ENCODE measurements at regions not wholly inside any gene's neighbourhood (a gene's known extent, or its start where the extent isn't known, plus 50 kb on each side); places are given as distances from the start of the nearest gene placed in this dataset.
A peak's percentile ranks its signal among the peaks of the same experiment; 100 is the strongest.

DNA sequence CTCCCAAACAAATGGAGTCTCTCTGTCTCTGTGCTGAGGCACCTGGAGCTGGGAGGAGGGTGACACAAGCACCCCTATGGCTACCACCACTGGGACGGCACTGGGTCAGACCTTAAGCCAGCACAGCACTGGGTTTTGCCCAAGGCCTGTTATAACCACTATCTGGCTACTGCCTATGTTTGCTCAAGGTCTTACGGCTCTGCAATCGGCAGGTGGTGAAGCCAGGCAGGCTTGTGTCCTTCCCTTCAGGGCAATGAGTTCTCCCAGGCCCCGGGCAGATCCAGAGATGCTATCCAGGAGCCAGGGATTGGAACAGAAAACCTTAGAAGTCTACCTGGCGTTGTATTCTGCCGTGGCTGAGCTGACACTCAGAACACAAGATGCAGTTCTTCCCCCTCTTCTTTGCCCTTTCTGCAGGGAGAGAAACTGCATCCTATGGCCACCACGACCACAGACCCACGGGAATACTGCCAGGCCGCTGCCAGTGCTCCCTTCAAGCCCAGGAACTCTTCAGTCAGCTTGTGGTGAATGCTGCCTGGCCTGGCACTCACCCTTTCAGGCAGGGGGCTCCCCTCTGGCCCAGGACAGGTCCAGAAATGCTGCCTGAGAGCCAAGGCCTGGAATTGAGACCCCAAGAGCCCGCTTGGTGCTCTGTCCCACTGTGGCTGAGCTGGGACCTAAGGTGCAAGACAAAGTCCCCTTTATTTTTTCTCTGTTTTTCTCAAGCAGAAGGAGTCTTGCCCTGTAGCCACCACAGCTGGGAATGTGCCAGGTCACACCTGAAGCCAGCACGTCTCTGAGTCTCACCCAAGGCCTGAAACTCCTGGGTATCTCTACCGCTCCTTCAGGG, 67.0 kb upstream of the FRMD1 start:
- Histone ChIP-seq H3K4me3 (no peak overlapping the region), H3K36me3 (no peaks in the 10 kb centered on the region), H3K4me1 (no peaks in the 10 kb centered on the region), H3K27me3 (no peaks in the 10 kb centered on the region), H3K9me3 (no peaks in the 10 kb centered on the region), H3K27ac (no peak overlapping the region)
- DNase-seq = no peak
- WGBS (ENCODE audit: insufficient coverage, low coverage, low lambda C conversion rate, missing lambda C conversion rate) = 79% methylated on average over 3 of the region's 12 CpGs
- no peak for TF ChIP-seq POLR2A (IDR thresholded peaks at IDR 0.05)
- TF ChIP-seq CTCF (IDR thresholded peaks at IDR 0.05) = no peak
- intact Hi-C loops (cut with DNase I) = no loop called here
- peak in 1 of 4 donors; percentile 33 for ATAC-seq

DNA sequence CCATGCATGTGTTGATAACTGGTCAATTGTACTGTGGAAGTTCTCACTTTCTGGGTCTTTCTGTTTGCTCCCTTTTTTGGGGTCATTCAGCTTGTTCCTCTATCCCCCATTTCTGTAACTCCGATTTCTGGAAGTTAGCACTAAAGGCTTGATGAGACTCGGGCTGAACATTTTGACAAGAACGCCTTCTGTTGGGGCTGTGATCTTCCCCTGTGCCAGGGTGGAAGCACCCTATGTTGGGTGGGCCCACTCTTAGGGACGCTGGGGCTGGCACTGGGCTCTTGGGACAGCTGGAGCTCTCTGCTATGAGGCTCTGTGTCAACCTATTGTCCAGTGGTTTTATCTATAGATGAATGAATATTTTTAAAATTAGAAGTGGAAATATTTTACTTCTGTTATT, 60.1 kb upstream of the FRMD1 start:
- no peaks in the 10 kb centered on the region for H3K27me3 ChIP-seq
- H3K9me3 ChIP-seq = no peaks in the 10 kb centered on the region
- H3K36me3 ChIP-seq = no peaks in the 10 kb centered on the region
- no peak overlapping the region for H3K27ac ChIP-seq
- no peak overlapping the region for H3K4me3 ChIP-seq
- DNase-seq = no peak
- TF ChIP-seq POLR2A (IDR thresholded peaks at IDR 0.05) = no peak
- TF ChIP-seq CTCF (IDR thresholded peaks at IDR 0.05) = no peak
- intact Hi-C loops (cut with DNase I) = no loop called here
- WGBS (ENCODE audit: insufficient coverage, low coverage, low lambda C conversion rate, missing lambda C conversion rate) = 81% methylated on average over 4 of the region's 4 CpGs
- no peaks in the 10 kb centered on the region for H3K4me1 ChIP-seq
- no peak for ATAC-seq

- H3K9me3 ChIP-seq = no peaks in the 10 kb centered on the region
- H3K4me1 ChIP-seq = no peaks in the 10 kb centered on the region
- intact Hi-C loops (cut with DNase I) = no loop called here
- no peaks in the 10 kb centered on the region for H3K36me3 ChIP-seq
- TF ChIP-seq POLR2A (IDR thresholded peaks at IDR 0.05) (no peak), CTCF (IDR thresholded peaks at IDR 0.05) (no peak)
- no peak overlapping the region for H3K4me3 ChIP-seq
- ATAC-seq = no peak
- 77% methylated on average over 5 of the region's 6 CpGs for WGBS (ENCODE audit: insufficient coverage, low coverage, low lambda C conversion rate, missing lambda C conversion rate)
- H3K27ac ChIP-seq = no peak overlapping the region
- H3K27me3 ChIP-seq = no peaks in the 10 kb centered on the region
- no peak for DNase-seq
Measured at GRCh38 chr6:168138436-168138835, 59.4 kb upstream of the FRMD1 start.

DNA sequence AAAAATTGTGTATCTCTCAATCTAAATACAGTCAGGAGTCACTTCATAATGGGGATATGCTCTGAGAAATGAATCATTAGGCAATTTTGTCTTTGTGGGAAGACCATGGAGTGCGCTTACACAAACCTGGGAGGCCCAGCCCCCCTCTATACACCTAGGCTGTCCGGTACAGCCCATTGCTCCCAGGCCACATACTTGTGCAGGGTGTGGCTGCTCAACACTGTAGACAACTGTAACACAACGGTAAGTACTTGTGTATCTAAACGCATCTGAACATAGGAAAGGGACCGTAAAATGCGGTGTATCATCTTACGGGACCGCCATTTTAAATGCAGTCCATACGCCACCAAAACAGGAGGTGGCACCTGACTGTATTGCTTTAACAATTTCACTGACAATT, 58.0 kb upstream of the FRMD1 start:
- ATAC-seq (no peak), DNase-seq (no peak)
- intact Hi-C loops (cut with DNase I) = no loop called here
- H3K27me3 ChIP-seq = no peaks in the 10 kb centered on the region
- peaks cover 0 to 3% (median 0%) of the 10 kb centered on the region in 4 donors for H3K4me1 ChIP-seq
- H3K4me3 ChIP-seq = no peak overlapping the region
- TF ChIP-seq POLR2A (IDR thresholded peaks at IDR 0.05) (no peak), CTCF (IDR thresholded peaks at IDR 0.05) (no peak)
- WGBS (ENCODE audit: insufficient coverage, low coverage, low lambda C conversion rate, missing lambda C conversion rate) = 97% methylated on average over 9 of the region's 9 CpGs
- no peaks in the 10 kb centered on the region for H3K36me3 ChIP-seq
- H3K27ac ChIP-seq = no peak overlapping the region
- no peaks in the 10 kb centered on the region for H3K9me3 ChIP-seq

Data from right lobe of liver (tissue), 6 donors.